HG03378 (cell line): ENCODE measurements at regions not wholly inside any gene's neighbourhood (a gene's known extent, or its start where the extent isn't known, plus 50 kb on each side); places are given as distances from the start of the nearest gene placed in this dataset.

ENCODE experiments used
- ATAC-seq: cut with Tn5 transposase; IDR thresholded peaks from one replicate; pipeline ENCODE4 v1.9.1; 2021; ENCODE audit warnings: mild to moderate bottlenecking, moderate library complexity; ENCODE audit not compliant: unreplicated experiment

- ATAC-seq = no peak
Measured at GRCh38 chr1:187294421-187295201, 465.9 kb downstream of the PLA2G4A start.

DNA sequence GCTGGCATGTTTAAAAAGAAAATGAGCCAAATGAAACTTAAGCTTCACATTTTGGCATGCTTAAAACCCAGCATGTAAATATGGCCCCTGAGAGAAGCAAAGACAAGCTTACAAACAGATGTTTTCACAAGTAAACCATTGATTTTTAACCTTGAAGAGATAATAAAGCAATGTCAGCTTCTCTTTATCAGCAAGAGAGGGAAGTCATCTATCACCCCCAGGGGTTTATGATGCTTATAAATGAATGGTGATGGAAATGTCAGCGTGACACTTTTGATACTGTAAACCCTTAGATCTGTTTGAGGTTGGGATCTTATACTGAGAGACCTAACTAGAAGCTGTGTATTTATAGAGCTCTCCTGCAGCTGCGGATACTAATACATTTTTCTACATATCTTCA lies 471.3 kb downstream of the PLA2G4A start:
- no peak for ATAC-seq

DNA sequence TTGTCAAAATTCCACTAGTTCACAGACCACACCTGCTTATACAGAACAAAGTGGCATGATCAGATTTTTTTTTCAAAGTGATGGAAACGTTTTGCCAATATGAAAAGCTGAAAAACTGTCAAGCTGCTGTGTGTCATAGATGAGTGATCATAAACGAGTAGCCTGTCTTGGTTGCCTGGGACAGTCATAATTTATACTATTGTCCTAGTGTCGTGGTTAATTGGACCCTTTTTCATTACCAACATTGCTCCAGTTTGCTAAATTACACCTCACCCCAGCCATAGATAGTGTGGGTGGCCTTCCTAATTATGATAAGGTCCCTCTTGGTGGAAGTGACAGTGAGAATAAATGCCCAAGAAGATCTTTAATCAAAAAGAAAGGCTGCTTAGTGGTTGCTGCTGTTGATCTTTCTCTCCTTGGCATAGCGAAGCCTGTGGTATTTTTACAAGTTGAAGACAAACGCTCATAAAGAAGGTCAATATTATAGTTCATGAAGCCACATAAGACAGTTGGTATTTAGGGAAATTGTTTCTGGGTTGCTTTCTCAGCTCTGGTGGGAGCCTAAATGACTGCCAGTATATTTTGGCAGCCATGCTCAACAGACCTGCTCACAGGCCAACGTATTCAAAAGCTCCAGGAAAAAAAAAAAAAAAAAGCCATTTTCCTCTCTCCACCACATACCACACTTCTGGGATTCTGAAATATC lies 478.1 kb downstream of the PLA2G4A start:
- no peak for ATAC-seq

GRCh38 chr1:187310038-187310631 lies 481.4 kb downstream of the PLA2G4A start:
- ATAC-seq = no peak

- ATAC-seq = no peak
Measured at GRCh38 chr1:187313115-187313514, 484.4 kb downstream of the PLA2G4A start.

GRCh38 chr1:187326557-187326956 lies 497.8 kb downstream of the PLA2G4A start:
- no peak for ATAC-seq

DNA sequence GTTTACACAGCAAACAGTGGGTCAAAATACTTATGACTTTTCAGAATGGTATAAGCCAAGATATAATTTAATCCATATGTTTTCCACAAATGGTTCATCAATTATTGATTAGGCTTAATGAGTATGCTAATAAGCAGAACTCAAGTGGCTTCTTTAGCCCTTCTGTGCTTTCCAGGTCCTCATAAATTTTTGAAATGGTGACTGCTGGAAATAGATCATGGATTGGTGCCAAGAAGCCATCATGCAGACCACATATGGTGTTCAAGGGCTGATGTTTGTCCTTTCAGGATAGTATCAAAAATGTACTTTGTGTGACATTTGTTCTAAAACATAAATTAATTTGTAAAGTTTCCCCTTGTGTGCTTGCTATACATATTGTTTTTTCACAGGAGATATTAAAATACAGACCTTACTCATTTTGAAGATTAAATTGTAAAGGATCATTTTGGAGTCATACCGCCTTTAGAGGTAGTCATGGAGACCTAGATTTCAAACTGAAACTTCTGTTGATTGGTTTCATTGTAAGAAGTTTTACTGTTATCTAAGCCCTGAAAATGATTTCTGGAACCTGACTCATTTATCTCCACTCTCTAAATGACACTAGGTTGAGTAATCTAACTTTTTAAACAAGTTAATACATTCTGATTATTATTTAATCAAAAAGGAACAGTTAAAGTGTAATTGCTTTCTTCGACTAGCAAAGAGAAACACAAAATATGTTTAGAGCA lies 507.9 kb downstream of the PLA2G4A start:
- no peak for ATAC-seq

- no peak for ATAC-seq
Measured at GRCh38 chr1:187338762-187339412, 510.1 kb downstream of the PLA2G4A start.

- no peak for ATAC-seq
Measured at GRCh38 chr1:187342495-187342894, 513.7 kb downstream of the PLA2G4A start.

DNA sequence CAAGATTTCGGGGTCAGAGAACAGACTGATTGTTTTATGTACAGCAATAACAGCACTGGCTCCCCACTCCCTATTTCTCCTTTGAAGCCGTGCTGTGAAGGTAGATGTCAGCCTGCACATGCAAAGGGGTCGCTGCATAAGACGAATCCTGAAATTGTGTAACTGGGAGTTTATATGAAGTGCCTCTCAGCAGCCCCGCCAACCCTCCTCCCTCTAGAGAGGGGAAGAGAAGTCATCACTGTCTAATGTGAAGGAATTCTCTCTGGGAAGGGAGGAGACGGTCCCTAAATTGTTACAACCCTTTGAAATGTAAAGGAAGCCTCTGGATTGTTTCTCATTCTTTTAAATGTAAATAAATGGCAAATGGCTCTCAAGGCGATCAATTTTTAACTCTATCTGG lies 545.3 kb downstream of the PLA2G4A start:
- ATAC-seq = no peak

- no peak for ATAC-seq
Measured at GRCh38 chr1:187374742-187375141, 546.0 kb downstream of the PLA2G4A start.

- no peak for ATAC-seq
Measured at GRCh38 chr1:187383366-187383765, 554.6 kb downstream of the PLA2G4A start.

DNA sequence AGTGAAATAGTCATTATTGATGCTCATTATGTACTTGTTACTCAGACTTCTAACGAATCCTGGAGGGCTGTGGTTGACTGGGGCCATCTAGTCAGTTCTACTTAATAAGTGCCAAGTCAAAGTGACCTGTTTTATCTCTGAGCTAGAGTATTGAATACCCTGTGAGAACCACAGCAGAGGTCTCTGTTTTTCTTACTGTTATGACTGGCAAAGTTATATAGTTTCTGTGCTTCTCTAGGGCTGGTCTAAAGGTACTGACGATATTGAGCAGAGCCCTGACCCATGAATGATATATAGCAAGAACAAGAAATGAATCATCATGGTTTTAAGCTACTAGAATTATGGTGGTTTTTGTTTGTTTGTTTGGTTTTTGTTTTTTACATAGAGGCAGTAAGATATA lies 555.8 kb downstream of the PLA2G4A start:
- ATAC-seq = no peak

GRCh38 chr1:187390215-187390818 lies 561.6 kb downstream of the PLA2G4A start:
- no peak for ATAC-seq

- no peak for ATAC-seq
Measured at GRCh38 chr1:187396226-187396625, 567.5 kb downstream of the PLA2G4A start.

DNA sequence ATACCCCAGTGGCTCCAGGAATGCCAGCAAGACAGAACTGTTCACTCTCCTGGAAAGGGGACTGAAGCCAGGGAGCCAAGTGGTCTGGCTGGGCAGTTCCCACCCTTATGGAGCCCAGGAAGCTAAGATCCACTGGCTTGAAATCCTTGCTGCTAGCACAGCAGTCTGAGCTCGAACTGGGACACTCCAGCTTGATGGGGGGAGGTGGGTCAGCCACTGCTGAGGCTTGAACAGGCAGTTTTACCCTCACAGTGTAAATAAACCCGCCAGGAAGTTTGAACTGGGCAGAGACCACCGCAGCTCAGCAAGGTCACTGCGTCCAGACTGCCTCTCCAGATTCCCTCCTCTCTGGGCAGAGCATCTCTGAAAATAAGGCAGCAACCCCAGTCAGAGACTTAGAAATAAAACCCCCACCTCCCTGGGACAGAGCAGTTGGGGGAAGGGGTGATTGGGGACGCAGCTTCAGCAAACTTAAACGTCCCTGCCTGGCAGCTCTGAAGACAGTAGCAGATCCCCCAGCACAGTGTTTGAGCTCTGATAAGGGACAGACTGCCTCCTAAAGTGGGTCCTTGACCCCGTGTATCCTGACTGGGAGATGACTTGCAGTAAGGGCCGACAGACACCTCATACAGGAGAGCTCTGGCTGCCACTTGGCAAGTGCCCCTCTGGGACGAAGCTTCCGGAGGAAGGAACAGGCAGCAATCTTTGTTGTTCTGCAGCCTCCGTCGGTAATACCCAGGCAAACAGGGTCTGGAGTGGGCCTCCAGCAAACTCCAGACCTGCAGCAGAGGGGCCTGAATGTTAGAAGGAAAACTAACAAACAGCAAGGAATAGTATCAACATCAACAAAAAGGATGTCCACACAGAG lies 568.4 kb downstream of the PLA2G4A start:
- ATAC-seq = no peak

DNA sequence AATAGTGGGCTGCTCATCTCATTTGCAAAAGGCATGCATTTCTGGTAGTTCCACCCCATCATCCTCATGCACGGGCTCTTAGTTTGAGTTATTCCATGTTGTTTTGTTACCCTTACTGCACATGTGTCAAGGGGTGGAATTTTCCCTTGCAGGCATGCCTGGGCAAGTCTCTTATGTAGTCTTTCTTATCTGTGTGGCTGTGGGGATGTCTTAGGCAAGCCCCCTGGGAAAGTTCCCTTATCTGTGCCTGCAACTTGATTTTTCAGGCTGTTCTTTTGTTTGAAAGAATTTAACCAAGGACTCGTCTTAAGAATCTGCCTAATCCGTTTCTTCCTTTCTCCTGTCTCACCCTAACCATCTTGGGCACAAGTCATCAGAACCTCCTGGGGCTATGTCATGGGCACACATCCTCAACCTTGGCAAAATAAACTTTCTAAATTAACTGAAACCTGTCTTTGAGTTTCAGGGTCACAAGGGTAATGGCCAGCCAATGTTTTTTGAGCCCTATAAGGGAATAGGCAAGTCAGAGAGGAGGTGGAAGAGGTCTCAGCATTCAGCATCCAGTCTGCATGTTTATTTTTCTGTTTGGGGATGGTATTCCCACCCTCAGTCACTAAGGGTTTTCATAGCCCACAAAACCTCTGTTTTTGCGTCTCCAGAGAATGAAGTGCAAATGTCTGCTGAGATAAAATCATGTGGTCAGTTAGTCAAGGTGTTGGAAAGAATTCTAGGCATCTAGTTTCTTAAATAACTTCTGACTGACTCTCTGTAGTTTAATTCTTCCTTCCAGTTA lies 579.7 kb downstream of the PLA2G4A start:
- ATAC-seq = no peak

- no peak for ATAC-seq
Measured at GRCh38 chr1:187409341-187409740, 580.6 kb downstream of the PLA2G4A start.

DNA sequence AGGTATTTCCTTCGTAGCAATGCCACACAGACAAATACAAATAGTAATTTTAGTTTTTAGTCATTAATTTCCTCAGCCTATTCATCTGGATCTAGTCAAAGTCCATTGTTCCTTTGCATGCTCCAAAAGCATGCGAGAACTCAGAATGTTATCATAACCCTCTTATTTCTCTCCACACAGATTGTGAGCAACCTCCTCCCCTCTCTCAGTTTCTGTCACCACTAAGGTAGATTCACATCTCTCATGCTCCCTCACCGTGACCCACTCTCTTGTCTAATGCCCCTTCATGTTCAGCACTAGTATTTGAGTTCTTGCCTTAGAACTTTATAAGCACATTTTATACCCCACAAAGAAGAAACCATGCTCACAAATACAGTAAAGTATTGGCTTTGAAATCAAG lies 582.4 kb downstream of the PLA2G4A start:
- ATAC-seq = no peak
